ENCODE measurements at regions not wholly inside any gene's neighbourhood (a gene's known extent, or its start where the extent isn't known, plus 50 kb on each side); places are given as distances from the start of the nearest gene placed in this dataset.

- H3K27ac ChIP-seq (ENCODE audit: insufficient read depth, low read length, poor library complexity, severe bottlenecking): no peak overlapping the region
- no peaks in the 10 kb centered on the region for H3K27me3 ChIP-seq (ENCODE audit: control insufficient read depth, insufficient read depth, low read length)
- no peak overlapping the region for H3K4me3 ChIP-seq (ENCODE audit: low read depth, low read length)
- no peaks in the 10 kb centered on the region for H3K4me1 Mint-ChIP-seq
- ATAC-seq (ENCODE audit: low read depth in 2 of 2) (no peak), DNase-seq (no peak)
- no peaks in the 10 kb centered on the region for H3K9me3 Mint-ChIP-seq
- no peaks in the 10 kb centered on the region for H3K27me3 Mint-ChIP-seq
- no peaks in the 10 kb centered on the region for H3K36me3 Mint-ChIP-seq
- no peaks in the 10 kb centered on the region for H3K9me3 ChIP-seq (ENCODE audit: control insufficient read depth in 2 of 2, low read length in 2 of 2)
- no peak overlapping the region for H3K4me3 Mint-ChIP-seq
- no peaks in the 10 kb centered on the region for H3K4me1 ChIP-seq (ENCODE audit: control insufficient read depth, insufficient read depth, low read length, poor library complexity, severe bottlenecking)
- no peak overlapping the region for H3K27ac Mint-ChIP-seq
- no peaks in the 10 kb centered on the region for H3K36me3 ChIP-seq (ENCODE audit: control insufficient read depth, insufficient read depth, low read length)
Measured at GRCh38 chr6:97663252-97663651, 380.2 kb upstream of the MMS22L start.

DNA sequence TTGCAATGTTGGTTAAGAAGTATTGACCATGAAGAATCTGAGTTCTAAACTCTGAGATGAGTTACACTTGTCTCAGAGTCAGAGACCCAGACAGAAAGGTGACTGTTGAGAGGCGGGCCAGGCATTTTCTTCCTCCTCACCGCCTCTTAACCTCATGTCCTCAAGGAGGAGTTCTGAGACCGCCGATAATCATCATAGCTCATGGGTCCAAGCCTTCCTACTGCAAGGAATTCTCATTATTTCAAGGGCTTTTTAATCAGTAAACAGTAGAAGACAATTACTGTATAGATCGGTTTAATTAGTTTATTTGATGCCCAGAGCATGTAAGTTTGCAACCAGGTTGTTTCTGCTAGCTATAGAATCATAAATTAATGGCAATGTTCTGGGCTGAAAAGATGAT lies 382.4 kb upstream of the MMS22L start:
- no peaks in the 10 kb centered on the region for H3K36me3 ChIP-seq (ENCODE audit: control insufficient read depth, insufficient read depth, low read length)
- H3K4me3 Mint-ChIP-seq: no peak overlapping the region
- no peaks in the 10 kb centered on the region for H3K4me1 ChIP-seq (ENCODE audit: control insufficient read depth, insufficient read depth, low read length, poor library complexity, severe bottlenecking)
- no peaks in the 10 kb centered on the region for H3K4me1 Mint-ChIP-seq
- ATAC-seq (ENCODE audit: low read depth in 2 of 2) (no peak), DNase-seq (no peak)
- no peak overlapping the region for H3K27ac ChIP-seq (ENCODE audit: insufficient read depth, low read length, poor library complexity, severe bottlenecking)
- no peaks in the 10 kb centered on the region for H3K27me3 ChIP-seq (ENCODE audit: control insufficient read depth, insufficient read depth, low read length)
- no peaks in the 10 kb centered on the region for H3K9me3 ChIP-seq (ENCODE audit: control insufficient read depth in 2 of 2, low read length in 2 of 2)
- no peaks in the 10 kb centered on the region for H3K36me3 Mint-ChIP-seq
- H3K27ac Mint-ChIP-seq: no peak overlapping the region
- no peaks in the 10 kb centered on the region for H3K9me3 Mint-ChIP-seq
- H3K27me3 Mint-ChIP-seq: no peaks in the 10 kb centered on the region
- no peak overlapping the region for H3K4me3 ChIP-seq (ENCODE audit: low read depth, low read length)

- Histone ChIP-seq H3K4me1 (ENCODE audit: control insufficient read depth, insufficient read depth, low read length, poor library complexity, severe bottlenecking) (no peaks in the 10 kb centered on the region), H3K4me3 (ENCODE audit: low read depth, low read length) (no peak overlapping the region), H3K9me3 (ENCODE audit: control insufficient read depth in 2 of 2, low read length in 2 of 2) (no peaks in the 10 kb centered on the region), H3K27me3 (ENCODE audit: control insufficient read depth, insufficient read depth, low read length) (no peaks in the 10 kb centered on the region), H3K27ac (ENCODE audit: insufficient read depth, low read length, poor library complexity, severe bottlenecking) (no peak overlapping the region), H3K36me3 (ENCODE audit: control insufficient read depth, insufficient read depth, low read length) (no peaks in the 10 kb centered on the region)
- Mint-ChIP-seq H3K27me3 (no peaks in the 10 kb centered on the region), H3K4me3 (no peak overlapping the region), H3K27ac (no peak overlapping the region), H3K4me1 (no peaks in the 10 kb centered on the region), H3K36me3 (no peaks in the 10 kb centered on the region), H3K9me3 (no peaks in the 10 kb centered on the region)
- no peak for DNase-seq
- ATAC-seq (ENCODE audit: low read depth in 2 of 2): no peak
Measured at GRCh38 chr6:97666889-97667288, 383.9 kb upstream of the MMS22L start.

DNA sequence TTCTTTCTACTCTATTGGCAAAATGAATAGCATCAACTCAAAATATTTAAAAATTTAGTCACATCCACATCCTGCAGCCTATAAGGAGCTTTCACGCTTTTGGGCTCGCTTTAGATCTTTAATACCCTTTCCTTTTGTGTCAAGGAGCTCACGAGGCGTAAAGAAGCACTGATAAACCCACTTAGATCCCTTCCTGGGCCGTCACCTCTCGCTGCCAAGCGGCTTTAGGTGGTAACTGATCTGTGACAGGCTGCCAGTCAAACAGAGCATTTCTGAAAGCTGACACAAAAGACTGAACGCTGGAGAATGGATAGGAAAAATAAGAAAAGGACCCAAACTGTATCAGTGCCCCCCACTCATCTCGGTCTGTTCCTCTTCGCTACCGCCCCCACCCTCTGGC lies 385.7 kb upstream of the MMS22L start:
- ATAC-seq (ENCODE audit: low read depth in 2 of 2) (no peak), DNase-seq (no peak)
- Mint-ChIP-seq H3K4me3 (no peak overlapping the region), H3K36me3 (no peaks in the 10 kb centered on the region), H3K27me3 (no peaks in the 10 kb centered on the region), H3K9me3 (peaks cover 0 to 3% (median 0%) of the 10 kb centered on the region in 7 donors), H3K27ac (no peak overlapping the region), H3K4me1 (no peaks in the 10 kb centered on the region)
- H3K4me1 ChIP-seq (ENCODE audit: control insufficient read depth, insufficient read depth, low read length, poor library complexity, severe bottlenecking): no peaks in the 10 kb centered on the region
- H3K4me3 ChIP-seq (ENCODE audit: low read depth, low read length): no peak overlapping the region
- no peaks in the 10 kb centered on the region for H3K9me3 ChIP-seq (ENCODE audit: control insufficient read depth in 2 of 2, low read length in 2 of 2)
- H3K36me3 ChIP-seq (ENCODE audit: control insufficient read depth, insufficient read depth, low read length): no peaks in the 10 kb centered on the region
- no peaks in the 10 kb centered on the region for H3K27me3 ChIP-seq (ENCODE audit: control insufficient read depth, insufficient read depth, low read length)
- H3K27ac ChIP-seq (ENCODE audit: insufficient read depth, low read length, poor library complexity, severe bottlenecking): no peak overlapping the region

DNA sequence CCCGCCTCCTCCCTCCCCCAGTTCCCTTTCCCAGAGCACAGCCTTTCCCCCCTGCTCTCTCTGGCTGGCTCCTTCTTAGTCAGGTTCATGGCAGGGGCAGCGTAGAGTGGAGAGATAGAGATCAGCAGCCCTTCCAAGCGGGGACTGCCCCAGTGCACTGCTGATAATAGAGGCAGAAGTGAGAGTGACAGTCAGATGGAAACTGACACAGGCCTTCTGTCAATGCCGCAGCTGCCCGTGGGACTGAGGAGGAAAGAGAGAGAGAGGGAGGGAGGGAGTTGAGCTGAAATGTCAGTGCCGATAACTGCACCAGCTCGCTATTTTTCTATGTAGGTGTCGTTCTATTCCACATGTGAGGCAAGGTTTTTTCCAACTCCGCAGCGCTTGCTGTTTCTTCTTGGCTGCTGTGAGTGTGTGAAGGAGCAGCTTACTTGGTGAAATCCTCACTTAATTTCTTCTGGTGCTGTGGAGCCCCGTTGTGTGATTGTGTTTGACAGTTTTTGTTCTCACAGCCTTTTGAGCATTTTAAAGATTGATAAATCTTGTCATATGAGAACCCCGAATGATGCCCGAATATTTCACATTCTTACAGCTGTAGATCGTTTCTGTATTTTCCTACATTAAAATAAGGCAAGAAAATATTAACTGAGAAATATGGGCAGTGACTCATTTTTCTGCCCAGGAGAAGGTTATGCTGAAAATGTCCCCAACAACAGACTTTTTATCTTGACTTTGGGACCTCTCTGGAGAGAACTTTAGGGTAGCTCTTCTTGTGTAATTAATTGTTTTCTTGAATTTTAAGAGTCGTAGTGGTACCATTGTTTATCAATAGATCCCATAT lies 386.4 kb upstream of the MMS22L start:
- no peak overlapping the region for H3K27ac ChIP-seq (ENCODE audit: insufficient read depth, low read length, poor library complexity, severe bottlenecking)
- Mint-ChIP-seq H3K4me1 (no peaks in the 10 kb centered on the region), H3K36me3 (no peaks in the 10 kb centered on the region), H3K27me3 (no peaks in the 10 kb centered on the region), H3K9me3 (peaks cover 0 to 3% (median 0%) of the 10 kb centered on the region in 7 donors), H3K27ac (no peak overlapping the region), H3K4me3 (no peak overlapping the region)
- no peaks in the 10 kb centered on the region for H3K4me1 ChIP-seq (ENCODE audit: control insufficient read depth, insufficient read depth, low read length, poor library complexity, severe bottlenecking)
- no peak overlapping the region for H3K4me3 ChIP-seq (ENCODE audit: low read depth, low read length)
- ATAC-seq (ENCODE audit: low read depth in 2 of 2) (peak in 1 of 2 donors; percentile 42), DNase-seq (no peak)
- no peaks in the 10 kb centered on the region for H3K36me3 ChIP-seq (ENCODE audit: control insufficient read depth, insufficient read depth, low read length)
- no peaks in the 10 kb centered on the region for H3K27me3 ChIP-seq (ENCODE audit: control insufficient read depth, insufficient read depth, low read length)
- no peaks in the 10 kb centered on the region for H3K9me3 ChIP-seq (ENCODE audit: control insufficient read depth in 2 of 2, low read length in 2 of 2)

DNA sequence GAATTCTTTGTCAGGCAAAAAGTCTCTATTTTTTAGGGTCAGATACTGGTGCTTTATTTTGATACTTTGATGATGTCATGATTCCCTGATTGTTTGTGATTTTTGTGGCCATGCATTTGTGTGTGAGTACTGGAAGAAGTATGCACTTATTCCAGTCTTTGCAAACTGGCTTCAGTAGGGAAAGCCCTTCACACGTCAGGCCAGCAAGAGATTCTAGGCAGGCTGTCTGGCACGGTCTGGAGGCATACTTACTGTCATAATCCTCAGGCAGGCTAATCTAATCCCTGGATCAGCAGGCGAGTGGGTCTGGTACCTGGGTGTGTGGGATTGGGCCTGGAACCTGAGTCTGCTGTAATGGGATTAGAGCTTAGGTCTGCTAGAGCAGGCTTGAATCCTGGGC lies 391.8 kb upstream of the MMS22L start:
- Histone ChIP-seq H3K4me1 (ENCODE audit: control insufficient read depth, insufficient read depth, low read length, poor library complexity, severe bottlenecking) (no peaks in the 10 kb centered on the region), H3K27ac (ENCODE audit: insufficient read depth, low read length, poor library complexity, severe bottlenecking) (no peak overlapping the region), H3K4me3 (ENCODE audit: low read depth, low read length) (no peak overlapping the region), H3K9me3 (ENCODE audit: control insufficient read depth in 2 of 2, low read length in 2 of 2) (no peaks in the 10 kb centered on the region), H3K27me3 (ENCODE audit: control insufficient read depth, insufficient read depth, low read length) (no peaks in the 10 kb centered on the region), H3K36me3 (ENCODE audit: control insufficient read depth, insufficient read depth, low read length) (no peaks in the 10 kb centered on the region)
- Mint-ChIP-seq H3K4me3 (no peak overlapping the region), H3K4me1 (no peaks in the 10 kb centered on the region), H3K9me3 (peaks cover 0 to 5% (median 0%) of the 10 kb centered on the region in 7 donors), H3K36me3 (no peaks in the 10 kb centered on the region), H3K27ac (no peak overlapping the region), H3K27me3 (no peaks in the 10 kb centered on the region)
- no peak for ATAC-seq (ENCODE audit: low read depth in 2 of 2)
- DNase-seq: no peak

- no peak overlapping the region for H3K4me3 ChIP-seq (ENCODE audit: low read depth, low read length)
- no peak for DNase-seq
- H3K27ac ChIP-seq (ENCODE audit: insufficient read depth, low read length, poor library complexity, severe bottlenecking): no peak overlapping the region
- H3K4me1 Mint-ChIP-seq: no peaks in the 10 kb centered on the region
- H3K9me3 Mint-ChIP-seq: peaks cover 0 to 5% (median 3%) of the 10 kb centered on the region in 7 donors
- ATAC-seq (ENCODE audit: low read depth in 2 of 2): no peak
- no peaks in the 10 kb centered on the region for H3K36me3 Mint-ChIP-seq
- H3K27me3 Mint-ChIP-seq: no peaks in the 10 kb centered on the region
- no peak overlapping the region for H3K27ac Mint-ChIP-seq
- no peak overlapping the region for H3K4me3 Mint-ChIP-seq
- H3K27me3 ChIP-seq (ENCODE audit: control insufficient read depth, insufficient read depth, low read length): no peaks in the 10 kb centered on the region
- no peaks in the 10 kb centered on the region for H3K36me3 ChIP-seq (ENCODE audit: control insufficient read depth, insufficient read depth, low read length)
- no peaks in the 10 kb centered on the region for H3K9me3 ChIP-seq (ENCODE audit: control insufficient read depth in 2 of 2, low read length in 2 of 2)
- no peaks in the 10 kb centered on the region for H3K4me1 ChIP-seq (ENCODE audit: control insufficient read depth, insufficient read depth, low read length, poor library complexity, severe bottlenecking)
Measured at GRCh38 chr6:97677626-97678025, 394.6 kb upstream of the MMS22L start.

GRCh38 chr6:97687916-97688315 lies 404.9 kb upstream of the MMS22L start:
- no peak overlapping the region for H3K27ac ChIP-seq (ENCODE audit: insufficient read depth, low read length, poor library complexity, severe bottlenecking)
- DNase-seq: no peak
- no peak overlapping the region for H3K4me3 ChIP-seq (ENCODE audit: low read depth, low read length)
- no peaks in the 10 kb centered on the region for H3K27me3 ChIP-seq (ENCODE audit: control insufficient read depth, insufficient read depth, low read length)
- H3K36me3 Mint-ChIP-seq: no peaks in the 10 kb centered on the region
- no peak overlapping the region for H3K4me3 Mint-ChIP-seq
- no peak overlapping the region for H3K27ac Mint-ChIP-seq
- no peaks in the 10 kb centered on the region for H3K36me3 ChIP-seq (ENCODE audit: control insufficient read depth, insufficient read depth, low read length)
- H3K9me3 Mint-ChIP-seq: peaks cover 0 to 3% (median 0%) of the 10 kb centered on the region in 7 donors
- ATAC-seq (ENCODE audit: low read depth in 2 of 2): no peak
- no peaks in the 10 kb centered on the region for H3K4me1 ChIP-seq (ENCODE audit: control insufficient read depth, insufficient read depth, low read length, poor library complexity, severe bottlenecking)
- no peaks in the 10 kb centered on the region for H3K4me1 Mint-ChIP-seq
- H3K9me3 ChIP-seq (ENCODE audit: control insufficient read depth in 2 of 2, low read length in 2 of 2): no peaks in the 10 kb centered on the region
- no peaks in the 10 kb centered on the region for H3K27me3 Mint-ChIP-seq

All from CD4-positive, CD25-positive, alpha-beta regulatory T cell (primary cell).